ENCODE measurements at regions not wholly inside any gene's neighbourhood (a gene's known extent, or its start where the extent isn't known, plus 50 kb on each side); places are given as distances from the start of the nearest gene placed in this dataset.
"Not testable (repeated sequence)": the region's sequence is repeated elsewhere in the genome, so short reads cannot be mapped to it uniquely, and the experiment has no call there.

DNA sequence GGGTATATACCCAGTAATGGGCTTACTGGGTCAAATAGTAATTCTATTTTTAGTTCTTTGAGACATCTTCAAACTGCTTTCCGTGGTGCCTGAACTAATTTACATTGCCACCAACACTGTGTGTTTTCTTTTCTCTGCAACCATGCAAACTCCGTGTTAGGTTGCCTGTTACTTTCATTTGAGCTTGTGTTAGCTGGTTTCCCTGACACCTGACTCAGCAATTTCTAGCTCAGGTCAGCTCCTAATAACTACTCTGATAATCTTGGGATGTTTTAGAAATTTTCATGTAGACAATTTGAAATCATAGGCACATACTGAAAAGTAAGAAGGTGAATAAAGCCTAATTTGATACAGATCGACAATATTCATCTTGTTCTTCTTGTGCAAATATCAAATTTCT lies 132.3 kb downstream of the ADCYAP1 start:
- no peaks in the 10 kb centered on the region for H3K4me1 ChIP-seq (ENCODE audit: control insufficient read depth, insufficient read depth, low read length, poor library complexity, severe bottlenecking)
- H3K36me3 ChIP-seq (ENCODE audit: control insufficient read depth, insufficient read depth, low read length), result no peaks in the 10 kb centered on the region
- H3K9me3 ChIP-seq (ENCODE audit: control insufficient read depth, low read length), result no peaks in the 10 kb centered on the region
- H3K27me3 ChIP-seq (replicated peaks; ENCODE audit: control insufficient read depth, insufficient read depth, low read length, poor library complexity, severe bottlenecking), result no peaks in the 10 kb centered on the region
- H3K27ac ChIP-seq (ENCODE audit: insufficient read depth, low read length, poor library complexity, severe bottlenecking), result no peak overlapping the region
- no peak for DNase-seq
- H3K4me3 ChIP-seq (ENCODE audit: insufficient read depth, low read depth, low read length, poor library complexity, severe bottlenecking), result no peak overlapping the region

DNA sequence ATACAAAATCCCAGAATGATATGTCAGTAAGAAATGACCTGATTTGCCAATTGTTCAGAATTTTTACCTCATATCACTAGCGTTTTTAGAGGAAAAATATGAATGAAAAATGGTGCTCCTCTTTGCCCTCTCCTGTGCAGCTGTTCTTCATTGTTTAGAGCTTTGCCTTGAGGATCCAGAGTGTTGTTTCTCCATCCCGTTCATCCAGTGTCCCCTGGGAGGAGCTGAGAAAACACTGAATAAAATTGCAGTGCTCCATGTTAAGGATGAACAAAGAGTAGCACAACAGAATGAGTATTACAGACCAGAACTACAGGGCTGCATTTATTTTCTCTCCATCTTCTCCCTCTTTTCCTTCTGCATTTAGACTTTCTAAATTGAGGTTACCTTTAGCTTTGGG lies 133.1 kb downstream of the ADCYAP1 start:
- H3K4me1 ChIP-seq (ENCODE audit: control insufficient read depth, insufficient read depth, low read length, poor library complexity, severe bottlenecking), result no peaks in the 10 kb centered on the region
- DNase-seq, result no peak
- H3K27me3 ChIP-seq (replicated peaks; ENCODE audit: control insufficient read depth, insufficient read depth, low read length, poor library complexity, severe bottlenecking), result no peaks in the 10 kb centered on the region
- no peaks in the 10 kb centered on the region for H3K36me3 ChIP-seq (ENCODE audit: control insufficient read depth, insufficient read depth, low read length)
- no peak overlapping the region for H3K4me3 ChIP-seq (ENCODE audit: insufficient read depth, low read depth, low read length, poor library complexity, severe bottlenecking)
- no peaks in the 10 kb centered on the region for H3K9me3 ChIP-seq (ENCODE audit: control insufficient read depth, low read length)
- H3K27ac ChIP-seq (ENCODE audit: insufficient read depth, low read length, poor library complexity, severe bottlenecking), result no peak overlapping the region

DNA sequence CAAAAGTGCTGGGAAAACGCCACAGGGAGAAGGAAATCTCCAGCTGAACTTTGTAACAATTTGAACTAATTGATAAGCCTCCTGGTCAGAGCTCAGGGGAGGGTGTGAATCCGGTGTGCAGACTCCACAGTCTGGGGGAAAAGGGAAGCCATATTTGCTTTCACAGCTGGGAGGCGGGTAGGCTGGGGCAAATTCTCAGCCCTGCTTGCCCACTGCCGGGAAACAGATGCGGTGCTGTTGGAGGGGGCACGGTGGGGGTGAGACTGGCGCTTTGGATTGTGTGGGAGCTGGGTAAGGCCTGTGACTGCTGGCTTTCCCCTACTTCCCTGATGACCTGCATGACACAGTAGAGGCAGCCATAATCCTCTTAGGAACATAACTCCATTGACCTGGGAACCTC lies 134.8 kb downstream of the ADCYAP1 start:
- no peaks in the 10 kb centered on the region for H3K9me3 ChIP-seq (ENCODE audit: control insufficient read depth, low read length)
- no peaks in the 10 kb centered on the region for H3K36me3 ChIP-seq (ENCODE audit: control insufficient read depth, insufficient read depth, low read length)
- no peaks in the 10 kb centered on the region for H3K27me3 ChIP-seq (replicated peaks; ENCODE audit: control insufficient read depth, insufficient read depth, low read length, poor library complexity, severe bottlenecking)
- H3K4me3 ChIP-seq (ENCODE audit: insufficient read depth, low read depth, low read length, poor library complexity, severe bottlenecking), result no peak overlapping the region
- H3K27ac ChIP-seq (ENCODE audit: insufficient read depth, low read length, poor library complexity, severe bottlenecking), result no peak overlapping the region
- DNase-seq, result no peak
- H3K4me1 ChIP-seq (ENCODE audit: control insufficient read depth, insufficient read depth, low read length, poor library complexity, severe bottlenecking), result no peaks in the 10 kb centered on the region

- H3K27me3 ChIP-seq (replicated peaks; ENCODE audit: control insufficient read depth, insufficient read depth, low read length, poor library complexity, severe bottlenecking); H3K4me1 ChIP-seq (ENCODE audit: control insufficient read depth, insufficient read depth, low read length, poor library complexity, severe bottlenecking); H3K9me3 ChIP-seq (ENCODE audit: control insufficient read depth, low read length); H3K27ac ChIP-seq (ENCODE audit: insufficient read depth, low read length, poor library complexity, severe bottlenecking); H3K4me3 ChIP-seq (ENCODE audit: insufficient read depth, low read depth, low read length, poor library complexity, severe bottlenecking); DNase-seq; H3K36me3 ChIP-seq (ENCODE audit: control insufficient read depth, insufficient read depth, low read length): not testable (repeated sequence)
Observed at GRCh38 chr18:1043039-1043438, 138.4 kb downstream of the ADCYAP1 start.

DNA sequence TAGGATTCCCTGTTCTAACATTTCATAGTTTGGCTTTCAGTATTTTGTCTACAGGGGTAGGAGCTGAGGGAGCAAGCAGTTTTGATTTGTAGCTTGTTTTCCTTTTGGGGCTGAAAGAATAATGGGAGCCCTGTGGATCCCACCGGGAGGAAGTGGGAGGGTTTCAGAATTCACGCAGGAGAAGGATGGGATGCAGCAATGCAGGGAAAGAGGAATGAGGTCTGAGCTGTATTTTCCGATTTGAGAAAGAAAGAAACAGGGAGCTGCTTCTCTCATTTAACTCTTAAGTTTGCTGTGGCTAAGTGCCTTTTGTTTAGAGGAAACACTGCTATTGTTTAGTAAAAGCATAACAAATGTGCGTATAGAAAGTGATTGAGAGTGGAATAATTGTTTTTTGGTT lies 141.0 kb downstream of the ADCYAP1 start:
- DNase-seq, result no peak
- Histone ChIP-seq H3K36me3 (ENCODE audit: control insufficient read depth, insufficient read depth, low read length) (no peaks in the 10 kb centered on the region), H3K9me3 (ENCODE audit: control insufficient read depth, low read length) (no peaks in the 10 kb centered on the region), H3K4me1 (ENCODE audit: control insufficient read depth, insufficient read depth, low read length, poor library complexity, severe bottlenecking) (no peaks in the 10 kb centered on the region), H3K27me3 (replicated peaks; ENCODE audit: control insufficient read depth, insufficient read depth, low read length, poor library complexity, severe bottlenecking) (no peaks in the 10 kb centered on the region), H3K4me3 (ENCODE audit: insufficient read depth, low read depth, low read length, poor library complexity, severe bottlenecking) (no peak overlapping the region), H3K27ac (ENCODE audit: insufficient read depth, low read length, poor library complexity, severe bottlenecking) (no peak overlapping the region)

DNA sequence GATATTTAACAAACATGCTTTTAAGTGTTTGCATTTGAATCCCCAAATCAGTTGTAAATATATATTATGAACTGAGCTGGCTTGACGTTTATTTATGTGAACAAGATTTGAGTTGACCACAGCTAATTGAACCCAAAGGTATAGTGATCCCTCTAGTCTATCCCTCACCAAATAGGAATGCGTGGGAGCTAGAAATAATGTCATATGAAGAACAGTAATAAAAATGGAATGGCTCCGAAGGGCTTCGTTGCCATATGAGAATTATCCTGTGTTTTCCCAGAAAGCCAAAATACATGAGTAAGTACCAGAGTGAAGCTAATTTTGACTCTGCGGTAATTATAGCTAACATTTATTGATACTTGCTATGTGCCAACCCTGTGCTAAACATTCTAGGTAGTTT lies 142.7 kb downstream of the ADCYAP1 start:
- no peaks in the 10 kb centered on the region for H3K4me1 ChIP-seq (ENCODE audit: control insufficient read depth, insufficient read depth, low read length, poor library complexity, severe bottlenecking)
- no peak for DNase-seq
- no peak overlapping the region for H3K27ac ChIP-seq (ENCODE audit: insufficient read depth, low read length, poor library complexity, severe bottlenecking)

GRCh38 chr18:1048032-1048431 lies 143.4 kb downstream of the ADCYAP1 start:
- no peak overlapping the region for H3K4me3 ChIP-seq (ENCODE audit: insufficient read depth, low read depth, low read length, poor library complexity, severe bottlenecking)
- H3K27me3 ChIP-seq (replicated peaks; ENCODE audit: control insufficient read depth, insufficient read depth, low read length, poor library complexity, severe bottlenecking), result no peaks in the 10 kb centered on the region
- no peaks in the 10 kb centered on the region for H3K4me1 ChIP-seq (ENCODE audit: control insufficient read depth, insufficient read depth, low read length, poor library complexity, severe bottlenecking)
- H3K36me3 ChIP-seq (ENCODE audit: control insufficient read depth, insufficient read depth, low read length), result no peaks in the 10 kb centered on the region
- no peak overlapping the region for H3K27ac ChIP-seq (ENCODE audit: insufficient read depth, low read length, poor library complexity, severe bottlenecking)
- DNase-seq, result no peak
- H3K9me3 ChIP-seq (ENCODE audit: control insufficient read depth, low read length), result no peaks in the 10 kb centered on the region

More for the DNA sequence above, 142.7 kb downstream of the ADCYAP1 start:
- Histone ChIP-seq H3K36me3 (ENCODE audit: control insufficient read depth, insufficient read depth, low read length) (no peaks in the 10 kb centered on the region), H3K9me3 (ENCODE audit: control insufficient read depth, low read length) (no peaks in the 10 kb centered on the region), H3K4me3 (ENCODE audit: insufficient read depth, low read depth, low read length, poor library complexity, severe bottlenecking) (no peak overlapping the region), H3K27me3 (replicated peaks; ENCODE audit: control insufficient read depth, insufficient read depth, low read length, poor library complexity, severe bottlenecking) (no peaks in the 10 kb centered on the region)

- no peaks in the 10 kb centered on the region for H3K27me3 ChIP-seq (replicated peaks; ENCODE audit: control insufficient read depth, insufficient read depth, low read length, poor library complexity, severe bottlenecking)
Observed at GRCh38 chr18:1049173-1049572, 144.5 kb downstream of the ADCYAP1 start.

DNA sequence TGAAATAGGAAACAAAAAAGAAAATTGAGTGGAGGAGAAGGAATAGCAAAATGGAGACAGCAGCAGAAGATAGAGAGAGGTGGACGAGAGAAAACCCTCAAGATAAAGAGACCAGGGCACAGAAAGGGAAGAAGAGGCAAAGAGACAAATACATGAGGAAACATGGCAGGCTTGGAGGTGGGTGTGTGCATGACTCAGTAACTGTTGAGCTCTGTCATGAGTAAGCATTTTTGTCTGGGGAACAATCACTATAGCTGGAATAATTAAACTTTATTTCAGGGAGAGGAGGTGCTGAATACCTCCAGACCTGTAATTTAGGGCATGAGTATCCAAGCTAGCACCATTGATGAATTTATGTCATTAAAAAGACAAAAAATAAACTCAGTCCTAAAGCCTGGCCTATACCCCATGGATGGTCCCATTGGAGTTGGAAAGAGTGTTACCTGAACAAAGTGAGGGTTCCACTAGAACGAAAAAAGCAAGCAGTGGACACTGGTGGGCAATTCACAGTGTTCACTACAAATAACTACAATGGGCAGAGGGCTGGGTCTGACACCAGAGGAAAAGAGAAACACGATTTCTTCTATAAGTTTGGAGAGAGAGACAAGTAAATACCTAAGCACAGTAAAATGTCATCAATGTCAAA lies 145.5 kb downstream of the ADCYAP1 start:
- H3K9me3 ChIP-seq (ENCODE audit: control insufficient read depth, low read length), result no peaks in the 10 kb centered on the region
- no peak overlapping the region for H3K4me3 ChIP-seq (ENCODE audit: insufficient read depth, low read depth, low read length, poor library complexity, severe bottlenecking)
- no peaks in the 10 kb centered on the region for H3K36me3 ChIP-seq (ENCODE audit: control insufficient read depth, insufficient read depth, low read length)
- H3K27me3 ChIP-seq (replicated peaks; ENCODE audit: control insufficient read depth, insufficient read depth, low read length, poor library complexity, severe bottlenecking), result no peaks in the 10 kb centered on the region
- no peak for DNase-seq
- H3K4me1 ChIP-seq (ENCODE audit: control insufficient read depth, insufficient read depth, low read length, poor library complexity, severe bottlenecking), result no peaks in the 10 kb centered on the region
- no peak overlapping the region for H3K27ac ChIP-seq (ENCODE audit: insufficient read depth, low read length, poor library complexity, severe bottlenecking)

More at GRCh38 chr18:1049173-1049572, 144.5 kb downstream of the ADCYAP1 start:
- Histone ChIP-seq H3K9me3 (ENCODE audit: control insufficient read depth, low read length) (no peaks in the 10 kb centered on the region), H3K4me1 (ENCODE audit: control insufficient read depth, insufficient read depth, low read length, poor library complexity, severe bottlenecking) (no peaks in the 10 kb centered on the region), H3K4me3 (ENCODE audit: insufficient read depth, low read depth, low read length, poor library complexity, severe bottlenecking) (no peak overlapping the region), H3K36me3 (ENCODE audit: control insufficient read depth, insufficient read depth, low read length) (no peaks in the 10 kb centered on the region), H3K27ac (ENCODE audit: insufficient read depth, low read length, poor library complexity, severe bottlenecking) (no peak overlapping the region)
- no peak for DNase-seq

- no peak for DNase-seq
- H3K36me3 ChIP-seq (ENCODE audit: control insufficient read depth, insufficient read depth, low read length), result no peaks in the 10 kb centered on the region
- no peaks in the 10 kb centered on the region for H3K4me1 ChIP-seq (ENCODE audit: control insufficient read depth, insufficient read depth, low read length, poor library complexity, severe bottlenecking)
- no peak overlapping the region for H3K4me3 ChIP-seq (ENCODE audit: insufficient read depth, low read depth, low read length, poor library complexity, severe bottlenecking)
- H3K27ac ChIP-seq (ENCODE audit: insufficient read depth, low read length, poor library complexity, severe bottlenecking), result no peak overlapping the region
- no peaks in the 10 kb centered on the region for H3K27me3 ChIP-seq (replicated peaks; ENCODE audit: control insufficient read depth, insufficient read depth, low read length, poor library complexity, severe bottlenecking)
- H3K9me3 ChIP-seq (ENCODE audit: control insufficient read depth, low read length), result peaks cover 4% of the 10 kb centered on the region
Observed at GRCh38 chr18:1052301-1052700, 147.6 kb downstream of the ADCYAP1 start.
